Mucosa of rectum (tissue), 2 donors: ENCODE measurements at regions not wholly inside any gene's neighbourhood (a gene's known extent, or its start where the extent isn't known, plus 50 kb on each side); places are given as distances from the start of the nearest gene placed in this dataset.

Source experiments
- H3K27ac ChIP-seq, 2 donors: one replicate each; pipeline ENCODE4 v1.7.0; 2013; ENCODE audit warnings: inconsistent platforms in 2 of 2, low read depth in 2 of 2, low read length in 2 of 2
- H3K27me3 ChIP-seq, 2 donors: one replicate each; pipeline ENCODE4 v1.7.0; 2013; ENCODE audit warnings: low read length in 2 of 2; ENCODE audit not compliant: control insufficient read depth in 2 of 2, insufficient read depth in 2 of 2
- H3K36me3 ChIP-seq, 2 donors: one replicate each; pipeline ENCODE4 v1.7.0; 2013; ENCODE audit warnings: low read length in 2 of 2; ENCODE audit not compliant: control insufficient read depth in 2 of 2, insufficient read depth in 2 of 2
- H3K4me1 ChIP-seq, 2 donors: one replicate each; pipeline ENCODE4 v1.7.0; 2013; ENCODE audit warnings: low read length in 2 of 2, mild to moderate bottlenecking in 1 of 2; ENCODE audit not compliant: control insufficient read depth in 2 of 2, insufficient read depth in 2 of 2
- H3K4me3 ChIP-seq, 2 donors: one replicate each; pipeline ENCODE4 v1.7.0; 2013; ENCODE audit warnings: low read length in 2 of 2
- H3K9ac ChIP-seq, 2 donors: one replicate each; pipeline ENCODE4 v1.7.0; 2013; ENCODE audit warnings: low read length in 2 of 2, low read depth in 1 of 2, mild to moderate bottlenecking in 1 of 2
- H3K9me3 ChIP-seq, 2 donors: one replicate each; pipeline ENCODE4 v1.7.0; 2013; ENCODE audit warnings: low read length in 2 of 2; ENCODE audit not compliant: control insufficient read depth in 2 of 2
- donor health status: healthy.
- donor health status: Normal muscosa, but diverticular disease.

GRCh38 chr2:217189747-217190146 is 329.9 kb upstream of the TNP1 start:
- no peak overlapping the region for H3K27ac ChIP-seq
- H3K4me1 ChIP-seq = no peaks in the 10 kb centered on the region
- H3K9me3 ChIP-seq = no peaks in the 10 kb centered on the region
- H3K9ac ChIP-seq = no peak overlapping the region
- no peaks in the 10 kb centered on the region for H3K36me3 ChIP-seq
- no peaks in the 10 kb centered on the region for H3K27me3 ChIP-seq
- H3K4me3 ChIP-seq = no peak overlapping the region

GRCh38 chr2:217189131-217189530 is 329.3 kb upstream of the TNP1 start:
- Histone ChIP-seq H3K27ac (no peak overlapping the region), H3K9ac (no peak overlapping the region), H3K27me3 (no peaks in the 10 kb centered on the region), H3K36me3 (no peaks in the 10 kb centered on the region), H3K4me1 (no peaks in the 10 kb centered on the region), H3K4me3 (no peak overlapping the region), H3K9me3 (no peaks in the 10 kb centered on the region)

GRCh38 chr2:217186668-217187159 is 326.9 kb upstream of the TNP1 start:
- Histone ChIP-seq H3K9ac (no peak overlapping the region), H3K9me3 (no peaks in the 10 kb centered on the region), H3K4me1 (no peaks in the 10 kb centered on the region), H3K36me3 (no peaks in the 10 kb centered on the region), H3K27me3 (no peaks in the 10 kb centered on the region), H3K4me3 (no peak overlapping the region), H3K27ac (no peak overlapping the region)

- H3K27ac ChIP-seq = no peak overlapping the region
- no peak overlapping the region for H3K9ac ChIP-seq
- H3K4me3 ChIP-seq = no peak overlapping the region
- H3K36me3 ChIP-seq = no peaks in the 10 kb centered on the region
- no peaks in the 10 kb centered on the region for H3K27me3 ChIP-seq
- H3K4me1 ChIP-seq = no peaks in the 10 kb centered on the region
- no peaks in the 10 kb centered on the region for H3K9me3 ChIP-seq
These were observed 326.3 kb upstream of the TNP1 start for GRCh38 chr2:217186152-217186551.

GRCh38 chr2:217185265-217185995 is 325.6 kb upstream of the TNP1 start:
- Histone ChIP-seq H3K36me3 (no peaks in the 10 kb centered on the region), H3K9me3 (no peaks in the 10 kb centered on the region), H3K27ac (no peak overlapping the region), H3K27me3 (no peaks in the 10 kb centered on the region), H3K4me3 (no peak overlapping the region), H3K4me1 (no peaks in the 10 kb centered on the region), H3K9ac (no peak overlapping the region)

GRCh38 chr2:217184242-217184641 is 324.4 kb upstream of the TNP1 start:
- Histone ChIP-seq H3K9me3 (no peaks in the 10 kb centered on the region), H3K27ac (no peak overlapping the region), H3K36me3 (no peaks in the 10 kb centered on the region), H3K4me1 (no peaks in the 10 kb centered on the region), H3K27me3 (no peaks in the 10 kb centered on the region), H3K4me3 (no peak overlapping the region), H3K9ac (no peak overlapping the region)

- no peak overlapping the region for H3K27ac ChIP-seq
- no peaks in the 10 kb centered on the region for H3K27me3 ChIP-seq
- H3K4me1 ChIP-seq = no peaks in the 10 kb centered on the region
- H3K9me3 ChIP-seq = no peaks in the 10 kb centered on the region
- no peaks in the 10 kb centered on the region for H3K36me3 ChIP-seq
- no peak overlapping the region for H3K4me3 ChIP-seq
- no peak overlapping the region for H3K9ac ChIP-seq
These were observed 323.6 kb upstream of the TNP1 start for GRCh38 chr2:217183471-217183870.

GRCh38 chr2:217182926-217183325 is 323.1 kb upstream of the TNP1 start:
- H3K36me3 ChIP-seq = no peaks in the 10 kb centered on the region
- H3K4me1 ChIP-seq = no peaks in the 10 kb centered on the region
- no peaks in the 10 kb centered on the region for H3K27me3 ChIP-seq
- no peak overlapping the region for H3K9ac ChIP-seq
- no peak overlapping the region for H3K27ac ChIP-seq
- H3K4me3 ChIP-seq = no peak overlapping the region
- no peaks in the 10 kb centered on the region for H3K9me3 ChIP-seq

- Histone ChIP-seq H3K27me3 (no peaks in the 10 kb centered on the region), H3K9me3 (no peaks in the 10 kb centered on the region), H3K36me3 (no peaks in the 10 kb centered on the region), H3K9ac (no peak overlapping the region), H3K4me3 (no peak overlapping the region), H3K27ac (no peak overlapping the region), H3K4me1 (no peaks in the 10 kb centered on the region)
These were observed 321.6 kb upstream of the TNP1 start for GRCh38 chr2:217181512-217181911.

- Histone ChIP-seq H3K36me3 (no peaks in the 10 kb centered on the region), H3K27me3 (no peaks in the 10 kb centered on the region), H3K4me3 (no peak overlapping the region), H3K9me3 (no peaks in the 10 kb centered on the region), H3K4me1 (no peaks in the 10 kb centered on the region), H3K9ac (no peak overlapping the region), H3K27ac (no peak overlapping the region)
These were observed 320.0 kb upstream of the TNP1 start for GRCh38 chr2:217179854-217180253.
